ENCODE measurements at regions not wholly inside any gene's neighbourhood (a gene's known extent, or its start where the extent isn't known, plus 50 kb on each side); places are given as distances from the start of the nearest gene placed in this dataset.
A peak's percentile ranks its signal among the peaks of the same experiment; 100 is the strongest.

DNA sequence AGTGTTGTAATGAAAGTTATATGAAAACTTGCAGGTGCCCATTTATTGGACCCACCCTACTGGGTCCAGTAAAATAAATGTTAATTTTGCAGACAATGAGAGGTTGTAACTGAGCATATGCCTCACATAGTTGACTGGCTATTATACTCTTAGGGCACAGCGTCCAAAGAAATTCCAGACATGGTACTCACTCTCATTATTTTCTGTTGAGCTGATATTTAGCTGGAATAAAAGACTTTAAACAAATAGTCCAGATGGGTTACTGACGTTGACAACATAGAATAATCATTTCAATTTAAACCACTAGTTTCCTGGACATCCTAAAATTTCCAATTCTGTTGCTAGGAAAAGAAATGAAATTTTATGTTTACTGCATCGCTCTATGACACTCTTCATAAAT lies 174.5 kb downstream of the ZNF365 start:
- Histone ChIP-seq H3K4me3 (ENCODE audit: insufficient read depth, low read length) (no peak overlapping the region), H3K27ac (ENCODE audit: low read depth, low read length) (peak overlapping the region; percentile 25), H3K36me3 (ENCODE audit: insufficient read depth, low read length) (no peaks in the 10 kb centered on the region), H3K4me1 (ENCODE audit: insufficient read depth, low read length) (peaks cover 41% of the 10 kb centered on the region), H2AFZ (ENCODE audit: low read length) (no peak overlapping the region), H4K20me1 (ENCODE audit: insufficient read depth, low read length) (no peaks in the 10 kb centered on the region), H3K9me3 (ENCODE audit: low read depth, low read length) (no peaks in the 10 kb centered on the region), H3K79me2 (ENCODE audit: insufficient read depth, low read length) (no peaks in the 10 kb centered on the region), H3K27me3 (ENCODE audit: insufficient read depth, low read length) (no peaks in the 10 kb centered on the region), H3K4me2 (ENCODE audit: insufficient read depth, low read length) (no peak overlapping the region)
- DNase-seq (ENCODE audit: insufficient read length, low spot score, missing footprints): no peak
- TF ChIP-seq, protein P1, sequence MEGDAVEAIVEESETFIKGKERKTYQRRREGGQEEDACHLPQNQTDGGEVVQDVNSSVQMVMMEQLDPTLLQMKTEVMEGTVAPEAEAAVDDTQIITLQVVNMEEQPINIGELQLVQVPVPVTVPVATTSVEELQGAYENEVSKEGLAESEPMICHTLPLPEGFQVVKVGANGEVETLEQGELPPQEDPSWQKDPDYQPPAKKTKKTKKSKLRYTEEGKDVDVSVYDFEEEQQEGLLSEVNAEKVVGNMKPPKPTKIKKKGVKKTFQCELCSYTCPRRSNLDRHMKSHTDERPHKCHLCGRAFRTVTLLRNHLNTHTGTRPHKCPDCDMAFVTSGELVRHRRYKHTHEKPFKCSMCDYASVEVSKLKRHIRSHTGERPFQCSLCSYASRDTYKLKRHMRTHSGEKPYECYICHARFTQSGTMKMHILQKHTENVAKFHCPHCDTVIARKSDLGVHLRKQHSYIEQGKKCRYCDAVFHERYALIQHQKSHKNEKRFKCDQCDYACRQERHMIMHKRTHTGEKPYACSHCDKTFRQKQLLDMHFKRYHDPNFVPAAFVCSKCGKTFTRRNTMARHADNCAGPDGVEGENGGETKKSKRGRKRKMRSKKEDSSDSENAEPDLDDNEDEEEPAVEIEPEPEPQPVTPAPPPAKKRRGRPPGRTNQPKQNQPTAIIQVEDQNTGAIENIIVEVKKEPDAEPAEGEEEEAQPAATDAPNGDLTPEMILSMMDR (IDR thresholded peaks at IDR 0.05; ENCODE audit: extremely low read depth, low read depth, low read length): no peak

DNA sequence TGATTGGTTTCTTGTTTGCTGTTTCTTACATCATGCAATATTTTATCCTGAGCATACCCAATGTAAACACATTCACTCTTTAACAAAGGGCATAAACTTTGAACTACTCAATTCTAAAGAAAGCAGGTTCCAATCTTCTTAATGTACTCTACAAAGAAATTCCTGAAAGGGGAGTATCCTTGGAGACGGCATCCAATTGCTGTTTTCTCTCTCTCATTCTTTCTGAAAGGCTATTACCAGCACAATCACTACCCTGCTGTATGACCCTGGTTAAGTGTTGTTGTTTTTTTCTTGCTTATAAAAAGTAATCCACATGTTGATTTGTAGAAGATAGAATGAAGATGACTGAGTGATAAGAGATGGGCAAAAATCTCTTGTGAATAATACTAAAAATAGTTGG lies 176.0 kb downstream of the ZNF365 start:
- Histone ChIP-seq H3K27ac (ENCODE audit: low read depth, low read length) (no peak overlapping the region), H3K4me2 (ENCODE audit: insufficient read depth, low read length) (no peak overlapping the region), H3K79me2 (ENCODE audit: insufficient read depth, low read length) (no peaks in the 10 kb centered on the region), H3K4me1 (ENCODE audit: insufficient read depth, low read length) (peaks cover 26% of the 10 kb centered on the region), H2AFZ (ENCODE audit: low read length) (no peak overlapping the region), H3K27me3 (ENCODE audit: insufficient read depth, low read length) (no peaks in the 10 kb centered on the region), H3K36me3 (ENCODE audit: insufficient read depth, low read length) (no peaks in the 10 kb centered on the region), H3K9me3 (ENCODE audit: low read depth, low read length) (no peaks in the 10 kb centered on the region), H3K4me3 (ENCODE audit: insufficient read depth, low read length) (no peak overlapping the region), H4K20me1 (ENCODE audit: insufficient read depth, low read length) (no peaks in the 10 kb centered on the region)
- DNase-seq (ENCODE audit: insufficient read length, low spot score, missing footprints): no peak
- TF ChIP-seq, protein P1 (IDR thresholded peaks at IDR 0.05; ENCODE audit: extremely low read depth, low read depth, low read length): no peak

DNA sequence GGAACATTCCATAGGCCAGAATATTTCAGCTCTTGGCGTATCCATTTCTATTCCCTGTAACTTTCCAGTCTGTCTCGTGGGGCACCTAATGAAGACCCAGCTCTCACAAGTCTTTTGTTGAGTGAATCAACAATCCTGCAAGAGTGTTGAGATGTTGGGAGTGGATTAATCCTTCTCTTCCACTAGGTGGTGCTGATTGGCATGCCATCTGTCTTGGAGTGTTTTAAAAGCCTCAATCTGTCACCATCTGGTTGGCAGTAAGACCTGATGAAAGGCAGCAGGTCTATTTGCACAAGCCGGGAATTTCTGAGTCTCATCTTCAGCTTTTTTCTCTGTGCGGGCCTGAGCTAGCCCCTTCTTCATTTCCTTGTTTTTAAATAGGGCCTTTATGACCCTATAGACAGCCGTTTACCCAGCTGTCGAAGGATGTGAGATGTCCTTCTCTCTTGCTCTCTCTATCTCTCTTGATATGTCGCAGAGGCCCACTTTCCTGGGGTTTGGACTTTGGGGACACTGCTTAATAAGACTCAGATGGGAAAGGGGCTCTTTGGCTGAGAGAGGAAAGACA lies 180.5 kb downstream of the ZNF365 start:
- H3K79me2 ChIP-seq (ENCODE audit: insufficient read depth, low read length): no peaks in the 10 kb centered on the region
- no peak overlapping the region for H3K27ac ChIP-seq (ENCODE audit: low read depth, low read length)
- H2AFZ ChIP-seq (ENCODE audit: low read length): no peak overlapping the region
- H3K27me3 ChIP-seq (ENCODE audit: insufficient read depth, low read length): no peaks in the 10 kb centered on the region
- H3K36me3 ChIP-seq (ENCODE audit: insufficient read depth, low read length): no peaks in the 10 kb centered on the region
- H3K4me2 ChIP-seq (ENCODE audit: insufficient read depth, low read length): no peak overlapping the region
- no peak overlapping the region for H3K4me3 ChIP-seq (ENCODE audit: insufficient read depth, low read length)
- H3K9me3 ChIP-seq (ENCODE audit: low read depth, low read length): no peaks in the 10 kb centered on the region
- TF ChIP-seq, protein P1 (IDR thresholded peaks at IDR 0.05; ENCODE audit: extremely low read depth, low read depth, low read length): peak; percentile 75
- peak; percentile 57 for DNase-seq (ENCODE audit: insufficient read length, low spot score, missing footprints)
- H3K4me1 ChIP-seq (ENCODE audit: insufficient read depth, low read length): peaks cover 7% of the 10 kb centered on the region
- no peaks in the 10 kb centered on the region for H4K20me1 ChIP-seq (ENCODE audit: insufficient read depth, low read length)

DNA sequence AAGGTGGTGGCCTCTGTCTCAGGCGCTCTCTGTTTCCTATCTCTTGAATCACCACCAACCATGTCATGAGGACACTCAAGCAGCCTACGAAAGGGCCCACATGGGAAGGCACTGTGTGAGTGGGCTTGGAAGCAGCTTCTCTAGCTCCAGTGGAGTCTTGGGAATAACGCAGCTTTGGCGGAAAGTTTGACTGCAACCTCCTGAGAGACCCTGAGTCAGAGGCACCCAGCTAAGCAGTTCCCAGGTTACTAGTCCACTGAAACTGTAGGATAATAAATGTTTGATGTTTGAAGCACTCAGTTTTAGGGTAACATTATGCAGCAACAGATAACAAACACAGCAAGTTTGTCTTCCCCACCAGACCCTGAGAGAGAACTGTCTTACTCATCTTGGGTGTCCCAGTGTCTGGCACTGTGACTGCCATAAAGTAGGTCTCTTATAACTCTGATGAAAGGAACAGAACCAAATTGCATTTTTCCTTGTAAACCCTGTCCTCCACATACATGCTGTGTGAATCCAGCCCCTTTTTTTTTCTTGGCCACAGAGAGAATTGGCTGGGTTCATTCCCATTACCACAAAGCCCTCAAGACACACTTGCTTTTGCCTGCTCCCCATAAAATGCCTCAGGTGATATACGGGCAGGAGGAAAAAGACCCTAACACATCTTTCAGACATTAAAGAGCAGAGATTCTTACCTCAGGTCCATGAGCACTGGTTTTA lies 185.5 kb downstream of the ZNF365 start:
- TF ChIP-seq, protein P1 (IDR thresholded peaks at IDR 0.05; ENCODE audit: extremely low read depth, low read depth, low read length): no peak
- no peaks in the 10 kb centered on the region for H4K20me1 ChIP-seq (ENCODE audit: insufficient read depth, low read length)
- DNase-seq (ENCODE audit: insufficient read length, low spot score, missing footprints): no peak
- no peaks in the 10 kb centered on the region for H3K9me3 ChIP-seq (ENCODE audit: low read depth, low read length)
- H3K79me2 ChIP-seq (ENCODE audit: insufficient read depth, low read length): no peaks in the 10 kb centered on the region
- H2AFZ ChIP-seq (ENCODE audit: low read length): peak overlapping the region; percentile 10
- peak overlapping the region; percentile 79 for H3K27ac ChIP-seq (ENCODE audit: low read depth, low read length)
- no peak overlapping the region for H3K4me3 ChIP-seq (ENCODE audit: insufficient read depth, low read length)
- peak overlapping the region; percentile 32 for H3K4me2 ChIP-seq (ENCODE audit: insufficient read depth, low read length)
- no peaks in the 10 kb centered on the region for H3K27me3 ChIP-seq (ENCODE audit: insufficient read depth, low read length)
- H3K4me1 ChIP-seq (ENCODE audit: insufficient read depth, low read length): peaks cover 35% of the 10 kb centered on the region
- H3K36me3 ChIP-seq (ENCODE audit: insufficient read depth, low read length): no peaks in the 10 kb centered on the region
